ENCODE measurements at regions not wholly inside any gene's neighbourhood (a gene's known extent, or its start where the extent isn't known, plus 50 kb on each side); places are given as distances from the start of the nearest gene placed in this dataset.

DNA sequence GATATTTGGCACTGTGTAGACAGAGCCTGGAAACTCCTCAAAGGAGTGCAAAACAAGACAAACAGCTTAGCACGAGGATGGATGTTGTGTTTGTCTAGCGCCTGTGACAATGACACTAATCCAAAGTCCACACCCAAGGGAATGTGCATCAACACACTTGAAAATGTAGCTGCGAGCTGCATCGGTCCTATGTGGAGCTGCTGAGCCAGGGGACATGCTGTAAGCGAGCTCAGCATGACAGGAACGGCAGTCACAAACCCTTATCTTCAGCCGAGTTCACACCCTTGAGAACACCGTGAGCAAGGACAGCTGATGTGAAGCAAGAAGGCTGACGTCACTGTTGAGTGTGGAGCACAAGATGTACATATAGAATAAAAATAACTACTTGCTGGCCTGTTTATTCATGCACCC lies 684.3 kb downstream of the QKI start:
- TF ChIP-seq, protein P1, sequence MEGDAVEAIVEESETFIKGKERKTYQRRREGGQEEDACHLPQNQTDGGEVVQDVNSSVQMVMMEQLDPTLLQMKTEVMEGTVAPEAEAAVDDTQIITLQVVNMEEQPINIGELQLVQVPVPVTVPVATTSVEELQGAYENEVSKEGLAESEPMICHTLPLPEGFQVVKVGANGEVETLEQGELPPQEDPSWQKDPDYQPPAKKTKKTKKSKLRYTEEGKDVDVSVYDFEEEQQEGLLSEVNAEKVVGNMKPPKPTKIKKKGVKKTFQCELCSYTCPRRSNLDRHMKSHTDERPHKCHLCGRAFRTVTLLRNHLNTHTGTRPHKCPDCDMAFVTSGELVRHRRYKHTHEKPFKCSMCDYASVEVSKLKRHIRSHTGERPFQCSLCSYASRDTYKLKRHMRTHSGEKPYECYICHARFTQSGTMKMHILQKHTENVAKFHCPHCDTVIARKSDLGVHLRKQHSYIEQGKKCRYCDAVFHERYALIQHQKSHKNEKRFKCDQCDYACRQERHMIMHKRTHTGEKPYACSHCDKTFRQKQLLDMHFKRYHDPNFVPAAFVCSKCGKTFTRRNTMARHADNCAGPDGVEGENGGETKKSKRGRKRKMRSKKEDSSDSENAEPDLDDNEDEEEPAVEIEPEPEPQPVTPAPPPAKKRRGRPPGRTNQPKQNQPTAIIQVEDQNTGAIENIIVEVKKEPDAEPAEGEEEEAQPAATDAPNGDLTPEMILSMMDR (IDR thresholded peaks at IDR 0.05): no peak

DNA sequence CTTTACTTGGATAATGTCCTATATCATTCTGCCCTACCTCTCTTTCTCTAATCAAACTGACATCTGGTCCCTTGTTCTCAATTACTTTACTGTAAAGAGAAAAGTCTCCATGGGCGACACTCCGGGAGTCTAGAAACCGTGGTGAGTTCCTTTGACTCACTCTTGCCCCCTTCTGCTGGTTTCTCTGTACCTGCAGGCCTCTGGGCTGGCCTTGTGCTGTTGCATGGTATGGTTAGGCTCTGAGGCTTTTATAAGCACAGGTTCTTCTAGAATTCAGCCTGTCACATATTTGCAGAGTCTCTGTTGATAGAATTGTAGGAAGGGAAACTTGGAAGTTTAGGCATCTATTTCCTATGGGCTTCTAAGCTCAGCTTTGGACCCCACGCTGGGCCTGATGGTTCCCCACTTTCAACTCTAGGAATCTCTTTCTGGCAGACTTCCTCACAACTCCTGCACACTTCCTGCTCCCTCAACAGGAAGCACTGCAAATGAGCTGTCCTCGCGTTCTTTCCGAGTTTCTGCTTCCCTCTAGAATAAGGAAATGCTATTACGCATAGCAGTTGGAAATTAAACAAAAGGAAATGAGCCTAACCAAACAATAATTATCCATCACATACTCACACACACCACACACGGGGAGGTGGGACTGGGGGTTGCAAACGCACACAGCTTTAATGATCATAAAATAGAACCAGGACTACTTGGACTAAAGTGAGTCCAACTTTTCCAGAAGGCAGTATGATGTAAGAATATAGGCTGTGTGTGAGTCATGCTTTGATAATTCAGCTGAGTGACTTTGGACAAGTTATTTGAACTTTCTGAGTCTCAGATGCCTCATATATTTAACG lies 683.3 kb downstream of the QKI start:
- TF ChIP-seq, protein P1 (IDR thresholded peaks at IDR 0.05): no peak

DNA sequence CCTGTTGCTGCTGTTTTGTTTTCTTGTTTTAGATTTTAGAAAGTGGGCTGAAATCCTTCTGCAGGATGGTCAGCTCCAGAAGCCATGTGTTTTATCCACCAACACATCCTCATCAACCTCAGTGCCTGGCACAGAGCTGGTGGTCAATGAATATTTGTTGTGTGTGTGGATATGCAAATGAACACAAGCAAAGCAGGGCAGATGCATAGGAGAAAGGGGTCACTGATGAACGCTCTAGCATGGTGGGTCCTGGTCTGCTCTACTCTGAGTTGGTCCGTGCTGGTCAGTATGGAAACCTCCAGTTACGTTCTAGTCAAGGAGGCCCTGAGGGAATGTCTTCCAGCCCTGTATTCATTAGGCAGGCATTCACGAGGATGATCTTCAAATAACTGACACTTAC lies 682.5 kb downstream of the QKI start:
- TF ChIP-seq, protein P1 (IDR thresholded peaks at IDR 0.05): no peak

DNA sequence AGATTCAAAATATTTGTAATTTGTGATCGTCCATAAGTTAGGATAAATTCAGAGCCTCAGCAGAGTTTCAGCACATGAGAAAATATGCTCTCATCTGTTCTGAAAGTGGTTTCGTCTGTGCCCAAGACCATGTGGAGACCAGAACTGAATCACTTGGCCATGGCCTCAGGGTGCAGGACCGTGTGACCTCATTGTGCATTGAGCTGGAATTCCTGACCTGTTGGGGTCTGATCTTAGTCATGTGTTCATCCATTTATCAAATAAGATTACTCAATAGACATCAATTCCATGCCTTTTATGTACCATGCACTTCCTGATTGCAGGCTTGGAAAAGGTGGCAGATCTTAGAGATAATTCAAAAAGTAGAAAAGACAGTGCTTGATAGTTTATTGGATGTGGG lies 680.5 kb downstream of the QKI start:
- TF ChIP-seq, protein P1 (IDR thresholded peaks at IDR 0.05): no peak

DNA sequence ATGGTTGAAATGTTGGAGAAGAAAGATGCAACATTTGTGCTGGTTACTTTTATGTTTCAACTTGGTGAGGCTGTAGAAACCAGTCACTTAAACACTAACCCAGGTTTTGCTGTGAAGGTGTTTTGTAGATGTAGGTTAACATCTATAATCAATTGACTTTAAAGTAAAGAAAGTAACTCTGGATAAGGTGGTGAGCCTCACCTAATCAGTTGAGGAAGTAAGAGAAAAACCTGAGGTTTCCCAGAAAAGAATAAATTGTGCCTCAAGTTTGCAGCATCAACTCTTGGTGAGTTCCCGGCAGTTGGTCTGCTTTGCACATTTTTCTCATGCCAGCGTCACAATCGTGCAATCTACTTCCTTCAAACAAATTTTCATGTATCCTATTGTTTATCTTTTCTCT lies 673.4 kb downstream of the QKI start:
- TF ChIP-seq, protein P1 (IDR thresholded peaks at IDR 0.05): no peak

DNA sequence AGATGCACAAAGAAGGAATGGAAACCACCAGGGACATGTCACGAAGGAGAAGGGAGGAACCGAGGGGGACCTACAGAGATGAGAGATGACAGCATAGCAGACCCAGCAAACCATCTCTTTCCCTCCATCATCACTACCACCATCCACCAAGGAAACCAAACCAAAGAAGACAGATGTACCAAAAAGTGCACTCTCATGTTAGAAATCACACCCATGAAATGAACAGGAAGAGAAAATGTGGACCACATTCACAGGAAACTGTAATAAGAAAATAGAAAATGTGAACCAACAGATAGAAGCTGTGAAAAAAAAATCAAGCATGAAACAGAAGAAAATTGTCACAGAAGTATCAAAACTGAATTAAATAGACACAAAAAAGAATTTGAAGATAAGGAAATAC lies 672.7 kb downstream of the QKI start:
- TF ChIP-seq, protein P1 (IDR thresholded peaks at IDR 0.05): no peak

DNA sequence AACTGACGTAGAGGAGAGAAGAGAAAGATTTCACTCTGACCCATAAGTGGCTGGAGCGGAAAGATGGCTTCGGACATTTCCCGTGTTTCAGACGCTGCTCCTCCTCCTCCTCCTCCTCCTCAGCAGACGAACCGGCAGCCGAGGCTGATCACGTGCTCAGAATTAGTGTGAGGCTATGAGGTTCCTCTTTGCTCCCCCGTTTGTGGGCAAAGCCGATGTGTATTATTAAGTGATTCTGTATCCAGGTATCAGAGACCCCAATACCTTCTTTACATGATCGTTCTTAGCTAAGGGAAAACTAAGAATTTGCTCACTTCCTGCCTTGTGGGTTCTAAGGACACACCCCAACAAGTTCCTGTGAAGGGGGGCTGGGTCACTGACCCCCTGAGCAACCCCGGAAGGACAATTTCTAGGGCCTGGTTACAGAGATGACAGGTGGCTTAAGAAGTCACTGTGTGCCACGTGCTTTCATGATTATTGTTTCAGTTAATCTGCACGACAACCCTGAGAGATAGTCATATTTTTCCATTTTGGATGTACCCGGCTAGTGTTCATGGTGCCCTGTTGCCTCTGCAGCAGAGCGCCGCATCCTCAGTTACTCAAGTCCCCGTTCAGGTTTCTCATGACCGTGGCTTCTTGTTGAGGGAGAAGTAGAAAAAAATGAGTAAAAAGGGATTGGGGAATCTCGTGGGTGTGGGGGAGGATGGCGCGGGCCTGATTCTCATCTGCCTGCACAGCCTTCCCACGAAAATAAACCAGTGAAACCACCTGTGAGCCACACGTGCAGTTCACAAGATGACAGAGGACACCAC lies 671.8 kb downstream of the QKI start:
- TF ChIP-seq, protein P1 (IDR thresholded peaks at IDR 0.05): no peak
